ENCODE measurements at regions not wholly inside any gene's neighbourhood (a gene's known extent, or its start where the extent isn't known, plus 50 kb on each side); places are given as distances from the start of the nearest gene placed in this dataset.

DNA sequence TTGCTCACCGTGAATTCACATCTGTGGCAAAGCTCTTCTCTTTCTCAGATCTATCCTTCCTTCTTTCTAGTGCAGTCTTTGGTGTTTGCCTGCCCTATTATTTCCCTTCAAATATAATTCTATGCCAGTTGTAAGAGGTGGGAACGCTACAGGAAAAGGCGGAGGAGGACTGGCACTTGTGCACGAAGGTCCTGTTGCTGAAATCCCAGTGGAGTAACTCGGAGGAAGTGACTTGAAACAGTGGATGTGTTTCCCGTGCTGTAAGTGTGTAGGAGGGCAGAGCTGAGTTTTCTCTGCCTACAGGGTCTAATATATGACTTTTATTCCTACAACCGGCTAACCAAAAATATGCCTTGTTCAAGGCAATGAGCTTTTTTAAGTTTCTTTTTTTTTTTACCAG lies 754.8 kb downstream of the QKI start:
- FAIRE-seq (no peak), DNase-seq (ENCODE audit: low read depth) (no peak)
- no peaks in the 10 kb centered on the region for H3K36me3 Mint-ChIP-seq (ENCODE audit: low read depth, unreplicated experiment)
- Histone ChIP-seq H3K9ac (ENCODE audit: low read length) (no peak overlapping the region), H3K4me1 (ENCODE audit: insufficient read depth, low read length) (no peaks in the 10 kb centered on the region), H3K4me2 (ENCODE audit: low read length) (no peak overlapping the region), H3K4me3 (ENCODE audit: insufficient read depth, low read depth, low read length) (no peak overlapping the region), H3K27me3 (ENCODE audit: insufficient read depth, low read length) (no peaks in the 10 kb centered on the region), H2AFZ (ENCODE audit: low read depth, low read length) (no peak overlapping the region), H4K20me1 (ENCODE audit: insufficient read depth, low read length) (no peaks in the 10 kb centered on the region), H3K9me3 (ENCODE audit: insufficient read depth, low read depth, low read length) (no peaks in the 10 kb centered on the region), H3K79me2 (ENCODE audit: insufficient read depth, low read length) (no peaks in the 10 kb centered on the region), H3K36me3 (ENCODE audit: insufficient read depth, low read length) (no peaks in the 10 kb centered on the region), H3K27ac (ENCODE audit: low read depth, low read length) (no peak overlapping the region)
- no peaks in the 10 kb centered on the region for H3K9me3 Mint-ChIP-seq (ENCODE audit: unreplicated experiment)
- H3K4me1 Mint-ChIP-seq (ENCODE audit: low read depth, unreplicated experiment): peaks cover 10% of the 10 kb centered on the region
- no peak overlapping the region for H3K27ac Mint-ChIP-seq (ENCODE audit: unreplicated experiment)
- no peak overlapping the region for H3K4me3 Mint-ChIP-seq (ENCODE audit: unreplicated experiment)
- TF ChIP-seq, protein P1, sequence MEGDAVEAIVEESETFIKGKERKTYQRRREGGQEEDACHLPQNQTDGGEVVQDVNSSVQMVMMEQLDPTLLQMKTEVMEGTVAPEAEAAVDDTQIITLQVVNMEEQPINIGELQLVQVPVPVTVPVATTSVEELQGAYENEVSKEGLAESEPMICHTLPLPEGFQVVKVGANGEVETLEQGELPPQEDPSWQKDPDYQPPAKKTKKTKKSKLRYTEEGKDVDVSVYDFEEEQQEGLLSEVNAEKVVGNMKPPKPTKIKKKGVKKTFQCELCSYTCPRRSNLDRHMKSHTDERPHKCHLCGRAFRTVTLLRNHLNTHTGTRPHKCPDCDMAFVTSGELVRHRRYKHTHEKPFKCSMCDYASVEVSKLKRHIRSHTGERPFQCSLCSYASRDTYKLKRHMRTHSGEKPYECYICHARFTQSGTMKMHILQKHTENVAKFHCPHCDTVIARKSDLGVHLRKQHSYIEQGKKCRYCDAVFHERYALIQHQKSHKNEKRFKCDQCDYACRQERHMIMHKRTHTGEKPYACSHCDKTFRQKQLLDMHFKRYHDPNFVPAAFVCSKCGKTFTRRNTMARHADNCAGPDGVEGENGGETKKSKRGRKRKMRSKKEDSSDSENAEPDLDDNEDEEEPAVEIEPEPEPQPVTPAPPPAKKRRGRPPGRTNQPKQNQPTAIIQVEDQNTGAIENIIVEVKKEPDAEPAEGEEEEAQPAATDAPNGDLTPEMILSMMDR (IDR thresholded peaks at IDR 0.05; ENCODE audit: insufficient read depth, low read depth, low read length): no peak
- no peak for TF ChIP-seq EZH2 (IDR thresholded peaks at IDR 0.05; ENCODE audit: insufficient read depth, low read length)
- peaks cover 2% of the 10 kb centered on the region for H3K27me3 Mint-ChIP-seq (ENCODE audit: low read depth, unreplicated experiment)

GRCh38 chr6:164168595-164168994 lies 754.1 kb downstream of the QKI start:
- peak overlapping the region; percentile 12 for H3K27ac Mint-ChIP-seq (ENCODE audit: unreplicated experiment)
- H3K79me2 ChIP-seq (ENCODE audit: insufficient read depth, low read length): no peaks in the 10 kb centered on the region
- DNase-seq (ENCODE audit: low read depth): no peak
- H3K9me3 ChIP-seq (ENCODE audit: insufficient read depth, low read depth, low read length): no peaks in the 10 kb centered on the region
- no peaks in the 10 kb centered on the region for H3K9me3 Mint-ChIP-seq (ENCODE audit: unreplicated experiment)
- TF ChIP-seq, protein P1 (IDR thresholded peaks at IDR 0.05; ENCODE audit: insufficient read depth, low read depth, low read length): no peak
- H3K4me1 Mint-ChIP-seq (ENCODE audit: low read depth, unreplicated experiment): peaks cover 10% of the 10 kb centered on the region
- H3K4me1 ChIP-seq (ENCODE audit: insufficient read depth, low read length): no peaks in the 10 kb centered on the region
- no peak for FAIRE-seq
- H3K4me3 Mint-ChIP-seq (ENCODE audit: unreplicated experiment): no peak overlapping the region
- H3K27me3 ChIP-seq (ENCODE audit: insufficient read depth, low read length): no peaks in the 10 kb centered on the region
- no peak overlapping the region for H3K27ac ChIP-seq (ENCODE audit: low read depth, low read length)
- no peaks in the 10 kb centered on the region for H3K36me3 Mint-ChIP-seq (ENCODE audit: low read depth, unreplicated experiment)
- no peak overlapping the region for H3K4me2 ChIP-seq (ENCODE audit: low read length)
- no peak overlapping the region for H3K9ac ChIP-seq (ENCODE audit: low read length)
- H2AFZ ChIP-seq (ENCODE audit: low read depth, low read length): no peak overlapping the region
- no peaks in the 10 kb centered on the region for H3K36me3 ChIP-seq (ENCODE audit: insufficient read depth, low read length)
- peaks cover 2% of the 10 kb centered on the region for H3K27me3 Mint-ChIP-seq (ENCODE audit: low read depth, unreplicated experiment)
- H3K4me3 ChIP-seq (ENCODE audit: insufficient read depth, low read depth, low read length): no peak overlapping the region
- no peaks in the 10 kb centered on the region for H4K20me1 ChIP-seq (ENCODE audit: insufficient read depth, low read length)

- no peak overlapping the region for H3K4me3 ChIP-seq (ENCODE audit: insufficient read depth, low read depth, low read length)
- no peaks in the 10 kb centered on the region for H3K79me2 ChIP-seq (ENCODE audit: insufficient read depth, low read length)
- H2AFZ ChIP-seq (ENCODE audit: low read depth, low read length): no peak overlapping the region
- Mint-ChIP-seq H3K9me3 (ENCODE audit: unreplicated experiment) (no peaks in the 10 kb centered on the region), H3K36me3 (ENCODE audit: low read depth, unreplicated experiment) (no peaks in the 10 kb centered on the region), H3K4me1 (ENCODE audit: low read depth, unreplicated experiment) (peaks cover 10% of the 10 kb centered on the region), H3K4me3 (ENCODE audit: unreplicated experiment) (no peak overlapping the region), H3K27ac (ENCODE audit: unreplicated experiment) (no peak overlapping the region), H3K27me3 (ENCODE audit: low read depth, unreplicated experiment) (peaks cover 2% of the 10 kb centered on the region)
- no peak overlapping the region for H3K27ac ChIP-seq (ENCODE audit: low read depth, low read length)
- no peak for TF ChIP-seq EZH2 (IDR thresholded peaks at IDR 0.05; ENCODE audit: insufficient read depth, low read length)
- TF ChIP-seq, protein P1 (IDR thresholded peaks at IDR 0.05; ENCODE audit: insufficient read depth, low read depth, low read length): no peak
- no peaks in the 10 kb centered on the region for H4K20me1 ChIP-seq (ENCODE audit: insufficient read depth, low read length)
- H3K27me3 ChIP-seq (ENCODE audit: insufficient read depth, low read length): no peaks in the 10 kb centered on the region
- FAIRE-seq (no peak), DNase-seq (ENCODE audit: low read depth) (no peak)
- H3K4me1 ChIP-seq (ENCODE audit: insufficient read depth, low read length): no peaks in the 10 kb centered on the region
- H3K9ac ChIP-seq (ENCODE audit: low read length): no peak overlapping the region
- H3K4me2 ChIP-seq (ENCODE audit: low read length): no peak overlapping the region
- H3K9me3 ChIP-seq (ENCODE audit: insufficient read depth, low read depth, low read length): no peaks in the 10 kb centered on the region
- no peaks in the 10 kb centered on the region for H3K36me3 ChIP-seq (ENCODE audit: insufficient read depth, low read length)
Measured at GRCh38 chr6:164167873-164168405, 753.4 kb downstream of the QKI start.
